ENCODE measurements at regions not wholly inside any gene's neighbourhood (a gene's known extent, or its start where the extent isn't known, plus 50 kb on each side); places are given as distances from the start of the nearest gene placed in this dataset.
A peak's percentile ranks its signal among the peaks of the same experiment; 100 is the strongest.

GRCh38 chr15:20346082-20346805 lies 195.4 kb downstream of the GOLGA6L6 start (continued):
- TF ChIP-seq, protein P1, sequence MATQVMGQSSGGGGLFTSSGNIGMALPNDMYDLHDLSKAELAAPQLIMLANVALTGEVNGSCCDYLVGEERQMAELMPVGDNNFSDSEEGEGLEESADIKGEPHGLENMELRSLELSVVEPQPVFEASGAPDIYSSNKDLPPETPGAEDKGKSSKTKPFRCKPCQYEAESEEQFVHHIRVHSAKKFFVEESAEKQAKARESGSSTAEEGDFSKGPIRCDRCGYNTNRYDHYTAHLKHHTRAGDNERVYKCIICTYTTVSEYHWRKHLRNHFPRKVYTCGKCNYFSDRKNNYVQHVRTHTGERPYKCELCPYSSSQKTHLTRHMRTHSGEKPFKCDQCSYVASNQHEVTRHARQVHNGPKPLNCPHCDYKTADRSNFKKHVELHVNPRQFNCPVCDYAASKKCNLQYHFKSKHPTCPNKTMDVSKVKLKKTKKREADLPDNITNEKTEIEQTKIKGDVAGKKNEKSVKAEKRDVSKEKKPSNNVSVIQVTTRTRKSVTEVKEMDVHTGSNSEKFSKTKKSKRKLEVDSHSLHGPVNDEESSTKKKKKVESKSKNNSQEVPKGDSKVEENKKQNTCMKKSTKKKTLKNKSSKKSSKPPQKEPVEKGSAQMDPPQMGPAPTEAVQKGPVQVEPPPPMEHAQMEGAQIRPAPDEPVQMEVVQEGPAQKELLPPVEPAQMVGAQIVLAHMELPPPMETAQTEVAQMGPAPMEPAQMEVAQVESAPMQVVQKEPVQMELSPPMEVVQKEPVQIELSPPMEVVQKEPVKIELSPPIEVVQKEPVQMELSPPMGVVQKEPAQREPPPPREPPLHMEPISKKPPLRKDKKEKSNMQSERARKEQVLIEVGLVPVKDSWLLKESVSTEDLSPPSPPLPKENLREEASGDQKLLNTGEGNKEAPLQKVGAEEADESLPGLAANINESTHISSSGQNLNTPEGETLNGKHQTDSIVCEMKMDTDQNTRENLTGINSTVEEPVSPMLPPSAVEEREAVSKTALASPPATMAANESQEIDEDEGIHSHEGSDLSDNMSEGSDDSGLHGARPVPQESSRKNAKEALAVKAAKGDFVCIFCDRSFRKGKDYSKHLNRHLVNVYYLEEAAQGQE (IDR thresholded peaks at IDR 0.05; ENCODE audit: low read depth, low read length) = no peak
- TF ChIP-seq NFIC (IDR thresholded peaks at IDR 0.05; ENCODE audit: borderline replicate concordance) (no peak), CTCF (IDR thresholded peaks at IDR 0.05) (no peak), RAD21 (IDR thresholded peaks at IDR 0.05; ENCODE audit: low read length) (no peak)

DNA sequence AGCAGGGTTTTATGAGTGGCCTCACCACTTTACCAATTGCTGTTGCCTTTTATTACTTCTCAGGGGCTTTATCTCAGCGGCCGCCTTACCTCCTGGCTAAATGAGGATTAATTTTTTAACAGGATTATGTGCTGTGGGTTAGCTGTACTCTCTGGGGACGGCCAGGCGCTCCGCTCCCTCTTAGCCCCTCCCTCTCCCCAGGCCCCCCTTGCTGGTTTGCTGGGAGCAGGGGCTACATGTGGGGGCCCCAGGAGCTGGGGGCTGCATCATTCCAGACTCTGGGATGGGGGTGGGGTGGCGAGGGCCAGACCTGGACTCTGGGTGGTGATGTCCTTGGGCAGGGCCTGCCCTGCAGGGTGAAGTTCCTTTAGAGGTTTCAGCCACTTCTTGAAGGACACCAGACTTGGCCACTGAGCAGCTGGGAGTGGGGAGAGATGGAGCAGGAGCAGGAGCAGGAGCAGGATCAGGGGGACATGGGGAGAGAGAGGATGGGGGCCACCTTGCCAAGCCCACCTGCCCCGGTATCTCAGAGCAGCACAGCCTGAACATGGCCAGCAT lies 196.1 kb downstream of the GOLGA6L6 start:
- peak; percentile 34 for DNase-seq
- no peaks in the 10 kb centered on the region for H4K20me1 ChIP-seq (ENCODE audit: insufficient read depth)
- H3K4me1 ChIP-seq (ENCODE audit: control insufficient read depth in 1 of 2, insufficient read depth in 2 of 2, low read depth in 1 of 2, low read length in 1 of 2) = no peaks in the 10 kb centered on the region
- H2AFZ ChIP-seq (ENCODE audit: low read depth) = no peak overlapping the region
- H3K36me3 ChIP-seq (replicated peaks in 1 of 2; ENCODE audit: control insufficient read depth in 1 of 2, insufficient read depth in 2 of 2, low read length in 1 of 2) = no peaks in the 10 kb centered on the region
- H3K9ac ChIP-seq = no peak overlapping the region
- H3K9me3 ChIP-seq = no peaks in the 10 kb centered on the region
- TF ChIP-seq RFX5 (IDR thresholded peaks at IDR 0.05; ENCODE audit: low read length) (no peak), CTCF (IDR thresholded peaks at IDR 0.05) (no peak), POLR2AphosphoS5 (IDR thresholded peaks at IDR 0.05; ENCODE audit: low read depth, low read length) (no peak), NRF1 (IDR thresholded peaks at IDR 0.05; ENCODE audit: low read depth, low read length) (no peak), RXRA (IDR thresholded peaks at IDR 0.05; ENCODE audit: borderline replicate concordance, low read depth) (no peak), RCOR1 (IDR thresholded peaks at IDR 0.05; ENCODE audit: low read length) (no peak), MXI1 (IDR thresholded peaks at IDR 0.05; ENCODE audit: low read depth, low read length) (no peak), CHD2 (IDR thresholded peaks at IDR 0.05; ENCODE audit: low read length, partially characterized antibody) (no peak)
- TF ChIP-seq, protein P2, sequence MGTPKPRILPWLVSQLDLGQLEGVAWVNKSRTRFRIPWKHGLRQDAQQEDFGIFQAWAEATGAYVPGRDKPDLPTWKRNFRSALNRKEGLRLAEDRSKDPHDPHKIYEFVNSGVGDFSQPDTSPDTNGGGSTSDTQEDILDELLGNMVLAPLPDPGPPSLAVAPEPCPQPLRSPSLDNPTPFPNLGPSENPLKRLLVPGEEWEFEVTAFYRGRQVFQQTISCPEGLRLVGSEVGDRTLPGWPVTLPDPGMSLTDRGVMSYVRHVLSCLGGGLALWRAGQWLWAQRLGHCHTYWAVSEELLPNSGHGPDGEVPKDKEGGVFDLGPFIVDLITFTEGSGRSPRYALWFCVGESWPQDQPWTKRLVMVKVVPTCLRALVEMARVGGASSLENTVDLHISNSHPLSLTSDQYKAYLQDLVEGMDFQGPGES (IDR thresholded peaks at IDR 0.05; ENCODE audit: low read depth, low read length) = no peak
- TF ChIP-seq, protein P3, sequence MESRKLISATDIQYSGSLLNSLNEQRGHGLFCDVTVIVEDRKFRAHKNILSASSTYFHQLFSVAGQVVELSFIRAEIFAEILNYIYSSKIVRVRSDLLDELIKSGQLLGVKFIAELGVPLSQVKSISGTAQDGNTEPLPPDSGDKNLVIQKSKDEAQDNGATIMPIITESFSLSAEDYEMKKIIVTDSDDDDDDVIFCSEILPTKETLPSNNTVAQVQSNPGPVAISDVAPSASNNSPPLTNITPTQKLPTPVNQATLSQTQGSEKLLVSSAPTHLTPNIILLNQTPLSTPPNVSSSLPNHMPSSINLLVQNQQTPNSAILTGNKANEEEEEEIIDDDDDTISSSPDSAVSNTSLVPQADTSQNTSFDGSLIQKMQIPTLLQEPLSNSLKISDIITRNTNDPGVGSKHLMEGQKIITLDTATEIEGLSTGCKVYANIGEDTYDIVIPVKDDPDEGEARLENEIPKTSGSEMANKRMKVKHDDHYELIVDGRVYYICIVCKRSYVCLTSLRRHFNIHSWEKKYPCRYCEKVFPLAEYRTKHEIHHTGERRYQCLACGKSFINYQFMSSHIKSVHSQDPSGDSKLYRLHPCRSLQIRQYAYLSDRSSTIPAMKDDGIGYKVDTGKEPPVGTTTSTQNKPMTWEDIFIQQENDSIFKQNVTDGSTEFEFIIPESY (IDR thresholded peaks at IDR 0.05; ENCODE audit: borderline replicate concordance, low read depth) = no peak
- H3K79me2 ChIP-seq (ENCODE audit: insufficient read depth) = no peaks in the 10 kb centered on the region
- no peaks in the 10 kb centered on the region for H3F3A ChIP-seq (replicated peaks; ENCODE audit: insufficient read depth)
- H3K4me2 ChIP-seq = no peak overlapping the region
- CTCF ChIA-PET = interaction anchor here (3.5 kb wide), 1 partner anchor 11 kb away, joined by 14 read pairs; no protein-coding TSS in a partner anchor
- no peak overlapping the region for H3K27ac ChIP-seq (ENCODE audit: low read depth in 2 of 2, low read length in 1 of 2)
- H3K27me3 ChIP-seq (ENCODE audit: insufficient read depth) = peaks cover 33% of the 10 kb centered on the region
- H3K4me3 ChIP-seq (ENCODE audit: low read depth in 2 of 2, low read length in 1 of 2) = no peak overlapping the region
- H3K9me2 ChIP-seq = no peaks in the 10 kb centered on the region
- POLR2A ChIA-PET = no interaction called here
- 11% methylated on average over 6 of the region's 7 CpGs for WGBS (ENCODE audit: low lambda C conversion rate)
